AG09319 (cell line): ENCODE measurements at regions not wholly inside any gene's neighbourhood (a gene's known extent, or its start where the extent isn't known, plus 50 kb on each side); places are given as distances from the start of the nearest gene placed in this dataset.

Source experiments
- DNase-seq: peaks from one replicate; pipeline ENCODE4 v3.0.0-alpha.2; 2010; ENCODE audit warnings: low read depth; ENCODE audit errors: extremely low read depth
- CTCF ChIP-seq: IDR thresholded peaks from 2 replicates; pipeline ENCODE4 v1.5.1; 2011; ENCODE audit warnings: low read depth, mild to moderate bottlenecking, inconsistent platforms, low read length, moderate library complexity

DNA sequence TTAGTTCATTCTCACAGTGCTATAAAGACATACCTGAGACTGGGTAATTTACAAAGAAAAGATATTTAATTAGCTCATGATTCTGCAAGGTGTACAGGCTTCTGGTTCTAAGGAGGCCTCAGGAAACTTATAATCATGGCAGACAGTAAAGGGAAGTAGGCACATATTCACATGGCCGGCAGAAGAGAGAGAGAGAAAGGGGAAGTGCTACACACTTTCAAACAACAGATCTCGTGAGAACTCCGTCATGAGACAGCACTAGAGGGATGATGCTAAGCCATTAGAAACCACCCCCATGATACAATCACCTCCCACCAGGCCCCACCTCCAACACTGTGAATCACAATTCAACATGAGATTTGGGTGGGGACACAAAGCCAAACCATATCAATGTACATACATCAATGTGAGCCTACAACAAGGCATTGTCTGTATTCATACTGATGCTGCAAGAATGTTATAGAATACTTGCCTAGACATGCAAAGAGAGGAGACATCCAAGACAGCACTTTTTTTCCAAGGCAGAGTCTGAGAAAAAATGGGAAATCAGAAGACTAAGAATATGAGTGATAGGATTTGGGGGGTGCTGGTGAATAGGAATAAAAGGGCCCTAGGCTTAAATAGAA lies 114.8 kb upstream of the XYLT1 start:
- no peak for DNase-seq
- TF ChIP-seq CTCF: no peak

- peak; percentile 76 for DNase-seq
- peak; percentile 98 for TF ChIP-seq CTCF
Observed at GRCh38 chr16:17578981-17579874, 108.5 kb upstream of the XYLT1 start.

DNA sequence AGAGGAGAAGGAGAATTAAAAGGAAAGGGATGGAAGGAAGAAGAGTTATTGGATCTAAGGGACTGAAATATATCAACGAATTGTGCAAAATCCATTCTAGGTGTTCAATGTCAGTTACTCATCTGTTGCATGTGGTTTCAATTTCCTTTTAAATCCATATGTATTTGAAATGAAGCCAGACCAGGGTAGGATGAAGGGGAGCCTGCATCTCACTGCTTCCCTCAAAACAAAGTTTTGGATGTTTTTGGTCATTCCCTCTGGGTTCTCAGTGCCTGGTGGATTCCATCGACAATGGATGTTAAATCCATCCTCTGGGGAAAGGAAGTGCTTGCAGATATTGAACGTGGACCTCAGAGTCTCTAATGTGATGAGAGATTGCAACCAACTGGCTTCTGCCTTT lies 103.5 kb upstream of the XYLT1 start:
- no peak for TF ChIP-seq CTCF
- no peak for DNase-seq

DNA sequence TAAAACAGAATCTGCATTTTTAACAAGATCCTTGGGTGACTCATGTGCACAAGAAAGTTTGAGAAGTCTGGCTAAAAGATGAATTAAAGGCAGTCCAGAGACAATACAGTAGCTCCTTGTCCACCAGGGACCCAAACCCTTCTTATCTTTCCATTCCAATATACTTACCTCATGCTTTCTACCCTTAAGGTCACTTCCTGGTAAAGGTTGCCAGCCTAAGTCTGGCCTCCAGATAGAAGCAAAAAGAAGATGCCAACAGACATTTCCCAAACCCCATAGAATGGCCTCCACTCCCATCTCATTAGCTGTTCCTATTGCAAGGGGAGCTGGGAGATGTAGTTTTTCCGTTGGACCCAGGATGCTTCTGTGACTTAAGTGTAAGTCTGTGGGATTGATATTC lies 101.4 kb upstream of the XYLT1 start:
- TF ChIP-seq CTCF: no peak
- DNase-seq: no peak

DNA sequence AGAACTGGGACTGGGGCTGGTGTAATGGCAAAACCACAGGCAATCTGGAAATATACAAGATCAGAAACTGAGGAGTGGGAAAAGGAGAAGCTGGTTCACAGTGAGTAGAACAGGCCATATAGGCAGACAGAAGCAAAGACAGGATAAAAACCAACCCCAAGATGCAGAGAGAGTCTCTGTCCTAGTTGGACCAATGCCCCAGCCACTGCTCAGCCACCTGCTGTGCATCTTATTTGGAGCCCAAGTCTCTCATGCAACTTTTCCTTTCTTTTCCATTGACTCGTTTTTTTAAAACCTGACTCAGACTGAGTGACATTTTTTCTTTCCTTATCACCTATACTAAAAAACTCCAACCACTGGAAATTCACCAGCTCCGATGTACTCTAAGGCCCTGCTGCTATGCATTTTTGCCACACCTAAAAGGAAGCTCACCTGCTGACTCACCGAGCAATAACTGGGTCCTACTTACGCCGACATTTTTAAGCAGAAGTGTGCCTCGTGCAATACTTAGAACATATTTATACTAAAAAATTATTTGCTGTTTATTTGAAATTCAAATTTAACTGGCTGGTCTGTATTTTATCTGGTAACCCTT lies 100.8 kb upstream of the XYLT1 start:
- no peak for DNase-seq
- TF ChIP-seq CTCF: no peak

DNA sequence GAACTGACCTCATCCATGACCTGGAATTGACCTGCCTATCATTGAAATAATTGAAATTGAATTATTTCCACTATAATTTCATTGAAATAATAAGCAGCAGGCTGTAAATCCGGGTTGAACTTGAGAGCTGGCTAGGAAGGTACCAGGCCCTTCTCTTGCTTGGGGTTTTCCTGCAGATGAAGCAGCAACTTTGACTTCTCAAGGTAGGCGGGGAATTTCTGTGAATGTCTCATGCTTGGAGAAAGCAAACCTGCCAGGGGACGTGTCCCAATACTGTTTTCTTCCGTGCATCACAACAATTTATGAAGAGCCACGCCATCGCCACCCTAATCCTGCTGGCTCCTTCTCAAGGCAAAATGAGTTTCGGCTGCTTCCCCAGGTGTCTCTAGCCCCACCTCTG lies 97.5 kb upstream of the XYLT1 start:
- DNase-seq: no peak

More for the DNA sequence above, 97.5 kb upstream of the XYLT1 start:
- TF ChIP-seq CTCF: no peak
